Activated CD8-positive, alpha-beta memory T cell treated with anti-CD3 and anti-CD28 coated beads for 24 hours (primary cell): ENCODE measurements at regions not wholly inside any gene's neighbourhood (a gene's known extent, or its start where the extent isn't known, plus 50 kb on each side); places are given as distances from the start of the nearest gene placed in this dataset.
"Not testable (repeated sequence)": the region's sequence is repeated elsewhere in the genome, so short reads cannot be mapped to it uniquely, and the experiment has no call there.

ENCODE experiments used
- DNase-seq: peaks from one replicate; pipeline ENCODE4 v3.0.0-alpha.2; 2020

DNA sequence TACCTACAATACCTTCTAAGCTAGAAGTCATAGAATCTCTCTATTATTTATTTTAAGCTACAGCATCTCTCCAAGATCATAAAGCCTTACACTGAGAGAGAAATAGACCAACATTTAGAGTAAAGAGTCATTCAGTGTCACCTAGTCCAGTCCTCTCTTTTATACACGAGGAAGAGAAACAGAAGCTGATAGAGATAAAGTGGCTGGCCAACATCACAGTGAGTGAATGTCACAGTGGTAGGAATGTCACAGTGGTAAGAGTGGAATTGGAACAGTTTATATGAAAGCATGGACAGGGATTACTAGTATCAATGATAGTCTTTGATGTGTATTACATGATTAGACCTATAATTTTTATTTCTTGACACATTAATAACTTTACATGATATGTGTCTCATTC is 307.8 kb upstream of the NBPF12 start:
- not testable (repeated sequence) for DNase-seq

- DNase-seq: not testable (repeated sequence)
Measured at GRCh38 chr1:146618582-146618981, 319.5 kb upstream of the NBPF12 start.

GRCh38 chr1:146604681-146605080 is 333.4 kb upstream of the NBPF12 start:
- not testable (repeated sequence) for DNase-seq

- not testable (repeated sequence) for DNase-seq
Measured at GRCh38 chr1:146600720-146601307, 337.3 kb upstream of the NBPF12 start.

DNA sequence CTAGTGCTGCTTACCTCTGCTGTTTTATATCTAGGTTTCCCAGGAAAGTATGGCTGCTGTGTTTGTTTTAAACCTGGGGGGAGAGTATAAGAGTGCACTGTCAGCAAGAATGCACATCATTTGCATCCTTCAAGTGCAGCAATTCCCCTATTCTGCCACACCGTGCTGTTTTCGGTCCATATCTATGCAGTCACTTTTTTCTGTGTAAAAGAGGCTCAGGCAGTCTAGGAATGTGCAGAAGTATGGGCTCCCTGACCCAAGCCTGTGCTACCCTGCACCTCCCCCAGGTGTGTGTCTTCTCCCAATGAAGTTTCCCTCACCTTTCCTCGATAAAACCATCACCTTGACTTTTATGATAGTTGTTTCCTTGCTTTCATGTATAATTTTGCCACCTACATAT is 338.2 kb upstream of the NBPF12 start:
- not testable (repeated sequence) for DNase-seq

- not testable (repeated sequence) for DNase-seq
Measured at GRCh38 chr1:146581229-146581628, 352.4 kb upstream of the NOTCH2NLA start.

DNA sequence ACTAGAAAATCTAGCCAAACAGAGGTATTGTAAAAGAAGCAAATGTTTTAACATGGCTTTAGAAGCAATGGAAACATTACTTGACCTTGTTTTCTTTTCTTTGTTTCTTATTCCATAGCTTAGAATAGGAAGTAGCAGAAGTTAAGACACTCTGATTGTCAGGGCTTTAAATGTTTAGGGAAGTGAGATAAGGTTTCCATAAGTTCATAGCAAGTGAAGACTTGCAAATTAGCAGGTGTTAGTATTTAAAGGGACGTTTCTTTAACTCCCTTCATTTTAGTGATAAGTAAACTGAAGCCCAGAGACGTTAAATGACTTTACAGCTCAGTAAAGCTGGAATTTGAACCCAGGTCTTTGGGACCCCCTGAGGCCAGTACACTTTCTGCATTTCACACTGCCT is 338.7 kb upstream of the NOTCH2NLA start:
- DNase-seq: not testable (repeated sequence)

GRCh38 chr1:146558032-146558431 is 329.2 kb upstream of the NOTCH2NLA start:
- not testable (repeated sequence) for DNase-seq

DNA sequence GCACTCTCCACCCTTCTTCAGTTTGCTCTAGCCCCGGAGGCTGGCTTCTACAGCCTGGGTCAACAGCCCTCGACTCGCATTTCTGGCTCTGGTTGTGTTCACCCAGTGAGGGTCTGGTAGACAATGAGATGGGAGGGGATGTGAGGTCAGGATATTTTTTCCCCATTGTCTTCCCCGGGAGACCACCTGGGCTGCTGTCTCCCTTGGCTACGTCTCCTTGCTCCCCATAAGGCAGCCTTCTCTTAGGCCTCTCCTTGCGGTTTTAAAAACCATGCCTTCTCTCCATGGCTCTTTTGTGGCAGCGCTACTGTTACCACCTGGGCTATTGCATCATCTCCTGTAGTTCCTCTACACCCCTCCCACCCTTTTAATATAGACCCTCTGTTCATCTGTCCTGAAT is 327.6 kb upstream of the NOTCH2NLA start:
- not testable (repeated sequence) for DNase-seq

- DNase-seq: not testable (repeated sequence)
Measured at GRCh38 chr1:146552414-146552813, 323.6 kb upstream of the NOTCH2NLA start.

DNA sequence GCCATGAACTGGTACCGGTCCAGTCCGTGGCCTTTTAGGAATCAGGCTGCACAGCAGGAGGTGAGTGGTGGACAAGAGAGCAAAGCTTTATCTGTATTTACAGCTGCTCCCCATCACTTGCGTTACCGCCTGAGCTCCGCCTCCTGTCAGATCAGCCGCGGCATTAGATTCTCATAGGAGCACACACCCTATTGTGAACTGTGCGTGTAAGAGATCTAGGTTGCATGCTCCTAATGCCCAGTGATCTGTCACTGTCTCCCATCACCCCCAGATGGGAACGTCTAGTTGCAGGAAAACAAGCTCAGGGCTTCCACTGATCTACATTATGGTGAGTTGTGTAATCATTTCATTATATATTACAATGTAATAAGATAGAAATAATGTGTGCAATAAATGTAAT is 319.9 kb upstream of the NOTCH2NLA start:
- DNase-seq: not testable (repeated sequence)

- not testable (repeated sequence) for DNase-seq
Measured at GRCh38 chr1:146546189-146546588, 317.4 kb upstream of the NOTCH2NLA start.

- DNase-seq: not testable (repeated sequence)
Measured at GRCh38 chr1:146537775-146538373, 309.1 kb upstream of the NOTCH2NLA start.

GRCh38 chr1:146536028-146536427 is 307.2 kb upstream of the NOTCH2NLA start:
- DNase-seq: not testable (repeated sequence)

GRCh38 chr1:146535575-146535974 is 306.8 kb upstream of the NOTCH2NLA start:
- not testable (repeated sequence) for DNase-seq

GRCh38 chr1:146530958-146531357 is 302.1 kb upstream of the NOTCH2NLA start:
- DNase-seq: not testable (repeated sequence)

GRCh38 chr1:146522812-146523211 is 294.0 kb upstream of the NOTCH2NLA start:
- not testable (repeated sequence) for DNase-seq

DNA sequence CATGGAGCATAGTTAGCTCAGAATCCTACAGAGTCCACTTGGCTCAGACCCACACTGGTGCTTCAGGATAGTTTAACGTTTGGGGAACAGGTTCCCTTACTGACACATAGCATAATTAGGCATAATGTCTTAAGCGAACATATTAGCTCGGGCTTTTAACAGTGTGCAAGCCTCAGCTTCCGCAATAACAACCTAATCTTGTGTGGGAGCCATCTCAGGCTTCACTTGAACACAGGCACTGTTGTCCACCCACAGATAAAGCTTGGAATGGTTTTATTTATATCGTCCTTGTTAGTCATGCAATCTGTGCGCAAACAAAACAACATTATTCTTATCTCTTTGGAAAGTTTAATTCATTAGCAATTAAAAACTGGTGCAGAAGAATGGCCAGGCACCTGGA is 293.5 kb upstream of the NOTCH2NLA start:
- DNase-seq: not testable (repeated sequence)

GRCh38 chr1:146521804-146522203 is 293.0 kb upstream of the NOTCH2NLA start:
- not testable (repeated sequence) for DNase-seq

GRCh38 chr1:146513754-146514153 is 284.9 kb upstream of the NOTCH2NLA start:
- DNase-seq: not testable (repeated sequence)

DNA sequence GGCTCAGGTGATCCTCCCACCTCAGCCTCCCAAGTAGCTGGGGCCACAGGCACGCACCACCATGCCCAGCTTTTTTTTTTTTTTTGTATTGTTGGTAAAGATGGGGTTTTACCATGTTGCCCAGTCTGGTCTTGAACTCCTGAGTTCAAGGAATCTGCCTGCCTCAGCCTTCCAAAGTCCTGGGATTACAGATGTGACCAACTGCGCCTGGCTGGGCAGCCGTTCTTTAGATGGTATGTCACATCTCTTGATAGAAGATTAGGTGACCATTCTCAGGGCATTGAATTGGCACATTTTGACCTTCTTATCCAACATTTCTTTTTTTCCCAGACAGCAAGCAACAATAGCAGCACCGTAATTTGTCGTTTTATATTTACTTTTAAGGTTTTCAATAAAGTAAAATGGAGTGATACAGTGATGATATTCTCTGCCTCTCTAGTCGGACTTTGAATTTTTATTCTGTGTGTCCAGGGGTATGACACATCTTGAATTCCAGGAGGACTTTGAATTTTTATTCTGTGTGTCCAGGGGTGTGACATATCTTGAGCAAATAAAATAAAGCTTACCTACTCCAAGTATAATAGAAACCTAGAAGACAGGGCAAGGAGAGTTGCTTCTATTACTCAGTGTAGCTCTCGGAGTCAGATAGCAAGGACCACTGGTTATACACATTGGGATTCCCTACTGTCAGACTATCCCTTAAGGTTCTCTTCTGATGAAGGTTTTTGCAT is 282.4 kb upstream of the NOTCH2NLA start:
- DNase-seq: not testable (repeated sequence)

DNA sequence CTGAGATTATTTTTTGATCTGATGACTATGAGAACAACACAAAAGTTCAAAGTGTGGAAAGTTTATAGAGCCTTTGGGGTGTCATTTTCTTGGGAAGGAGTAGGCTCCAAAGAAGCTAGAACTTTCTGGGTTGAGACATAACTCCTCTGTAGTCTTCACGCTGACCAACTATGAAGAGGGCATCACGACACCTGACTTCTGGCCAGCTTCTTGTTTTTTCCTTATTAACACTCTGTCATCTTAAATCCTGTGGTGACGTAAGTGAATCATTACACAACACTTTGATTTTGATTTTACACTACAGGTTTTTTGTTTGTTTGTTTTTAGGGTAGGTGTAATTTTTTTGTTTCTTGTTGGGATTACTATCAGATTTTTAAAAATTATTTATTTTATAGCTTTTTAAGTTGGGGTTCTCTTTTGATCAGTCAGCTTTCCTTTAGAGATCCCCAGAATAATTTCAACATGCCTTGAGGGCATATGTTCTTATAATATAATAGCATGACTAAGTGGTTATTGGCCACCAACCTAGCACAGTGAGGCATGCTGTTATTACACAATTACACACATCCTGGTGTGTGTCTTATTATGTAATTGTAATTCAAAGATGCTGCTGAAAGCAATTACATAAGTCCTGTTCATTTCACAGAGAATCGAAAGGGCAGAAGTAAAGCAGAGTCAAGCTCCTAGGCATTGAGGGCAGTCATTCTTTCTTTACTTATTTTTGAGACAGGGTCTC is 281.6 kb upstream of the NOTCH2NLA start:
- not testable (repeated sequence) for DNase-seq

DNA sequence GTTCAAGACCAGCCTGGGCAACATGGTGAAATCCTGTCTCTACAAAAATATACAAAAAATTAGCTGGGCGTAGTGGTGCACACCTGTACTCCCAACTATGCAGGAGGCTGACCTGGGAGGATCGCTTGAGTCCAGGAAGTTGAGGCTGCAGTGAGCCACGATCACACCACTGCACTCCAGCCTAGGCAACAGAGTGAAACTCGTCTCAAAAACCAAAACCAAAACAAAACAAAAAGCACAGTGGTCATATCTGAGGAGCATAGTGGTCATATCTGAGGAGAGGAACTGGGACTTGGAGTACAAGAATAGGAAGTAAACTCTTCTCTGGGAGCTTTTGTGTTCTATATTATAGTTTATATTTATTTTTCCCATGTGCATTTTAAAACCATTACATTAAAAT is 275.3 kb upstream of the NOTCH2NLA start:
- not testable (repeated sequence) for DNase-seq
